Epithelial cell of esophagus (primary cell): ENCODE measurements at regions not wholly inside any gene's neighbourhood (a gene's known extent, or its start where the extent isn't known, plus 50 kb on each side); places are given as distances from the start of the nearest gene placed in this dataset.

Experiments
- DNase-seq: peaks from one replicate; pipeline ENCODE4 v3.0.0; 2010; ENCODE audit warnings: low read depth
- H3K4me3 ChIP-seq: 2 replicates; pipeline ENCODE4 v1.5.1; 2011; ENCODE audit warnings: mild to moderate bottlenecking, low read length, control low read depth
- TF ChIP-seq, protein P1 (sequence below): IDR thresholded peaks from 2 replicates; pipeline ENCODE4 v1.5.1; 2011; ENCODE audit warnings: low read depth, mild to moderate bottlenecking, low read length, control low read depth, inconsistent platforms; ENCODE audit not compliant: insufficient read depth; ENCODE audit errors: missing control alignments

DNA sequence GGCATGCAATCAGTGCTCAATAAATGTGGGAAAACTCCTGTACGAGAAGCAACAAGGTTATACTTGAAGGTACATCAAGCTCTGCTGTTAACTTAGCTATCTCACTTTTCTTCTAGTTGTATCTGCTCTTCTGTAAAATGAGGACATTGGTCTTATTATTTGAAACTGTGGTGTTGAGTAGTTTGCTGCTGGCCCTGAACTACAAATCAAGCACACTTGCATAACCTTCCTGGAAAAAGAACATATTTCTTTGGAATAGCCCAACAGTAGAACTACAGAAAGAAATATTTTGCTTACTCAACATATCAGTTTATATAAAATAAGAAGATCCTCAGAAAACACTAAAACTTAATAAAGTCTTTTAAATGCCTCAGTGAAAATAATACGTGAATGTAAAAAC is 203.0 kb downstream of the KCTD12 start:
- TF ChIP-seq, protein P1, sequence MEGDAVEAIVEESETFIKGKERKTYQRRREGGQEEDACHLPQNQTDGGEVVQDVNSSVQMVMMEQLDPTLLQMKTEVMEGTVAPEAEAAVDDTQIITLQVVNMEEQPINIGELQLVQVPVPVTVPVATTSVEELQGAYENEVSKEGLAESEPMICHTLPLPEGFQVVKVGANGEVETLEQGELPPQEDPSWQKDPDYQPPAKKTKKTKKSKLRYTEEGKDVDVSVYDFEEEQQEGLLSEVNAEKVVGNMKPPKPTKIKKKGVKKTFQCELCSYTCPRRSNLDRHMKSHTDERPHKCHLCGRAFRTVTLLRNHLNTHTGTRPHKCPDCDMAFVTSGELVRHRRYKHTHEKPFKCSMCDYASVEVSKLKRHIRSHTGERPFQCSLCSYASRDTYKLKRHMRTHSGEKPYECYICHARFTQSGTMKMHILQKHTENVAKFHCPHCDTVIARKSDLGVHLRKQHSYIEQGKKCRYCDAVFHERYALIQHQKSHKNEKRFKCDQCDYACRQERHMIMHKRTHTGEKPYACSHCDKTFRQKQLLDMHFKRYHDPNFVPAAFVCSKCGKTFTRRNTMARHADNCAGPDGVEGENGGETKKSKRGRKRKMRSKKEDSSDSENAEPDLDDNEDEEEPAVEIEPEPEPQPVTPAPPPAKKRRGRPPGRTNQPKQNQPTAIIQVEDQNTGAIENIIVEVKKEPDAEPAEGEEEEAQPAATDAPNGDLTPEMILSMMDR, result no peak
- no peak for DNase-seq
- H3K4me3 ChIP-seq, result no peak overlapping the region

DNA sequence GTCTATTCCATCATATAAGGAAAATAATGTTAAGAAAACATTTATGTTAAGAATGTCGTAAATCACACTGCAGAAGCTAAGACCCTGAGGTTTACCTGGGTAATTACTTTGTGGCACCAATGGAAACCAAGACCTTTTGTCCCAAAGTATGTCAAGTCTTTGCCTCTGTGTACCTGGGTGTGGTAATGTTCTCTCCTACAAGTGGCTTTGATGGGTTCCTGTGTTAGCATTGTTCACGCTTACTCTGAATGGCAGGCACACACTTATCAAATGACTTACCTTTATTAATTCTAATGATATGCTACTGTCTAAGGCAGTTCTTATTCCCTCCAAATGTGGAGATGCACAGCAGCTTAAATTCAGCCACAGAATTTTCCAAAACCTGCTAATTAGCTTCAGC is 206.1 kb downstream of the KCTD12 start:
- TF ChIP-seq, protein P1, result no peak
- no peak overlapping the region for H3K4me3 ChIP-seq
- DNase-seq, result no peak

DNA sequence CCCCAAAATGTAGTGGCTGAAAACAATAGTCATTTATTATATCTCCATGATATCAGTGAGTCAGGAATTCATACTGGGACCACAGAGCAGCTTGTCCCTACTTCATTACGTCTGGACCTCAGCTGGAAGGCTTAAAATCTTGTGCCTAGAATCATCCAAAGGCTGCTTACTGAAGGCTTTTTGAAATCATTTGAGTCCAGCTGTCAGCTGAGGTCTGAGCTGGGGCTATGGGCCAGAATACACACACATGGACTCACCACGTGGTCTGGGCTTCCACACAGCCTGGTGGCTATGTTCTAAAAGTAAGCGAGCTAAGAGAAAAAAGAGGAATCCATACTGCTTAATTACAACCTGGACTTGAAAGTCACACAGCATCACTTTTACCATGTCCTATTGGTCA is 209.2 kb downstream of the KCTD12 start:
- no peak for DNase-seq
- TF ChIP-seq, protein P1, result no peak
- no peak overlapping the region for H3K4me3 ChIP-seq

DNA sequence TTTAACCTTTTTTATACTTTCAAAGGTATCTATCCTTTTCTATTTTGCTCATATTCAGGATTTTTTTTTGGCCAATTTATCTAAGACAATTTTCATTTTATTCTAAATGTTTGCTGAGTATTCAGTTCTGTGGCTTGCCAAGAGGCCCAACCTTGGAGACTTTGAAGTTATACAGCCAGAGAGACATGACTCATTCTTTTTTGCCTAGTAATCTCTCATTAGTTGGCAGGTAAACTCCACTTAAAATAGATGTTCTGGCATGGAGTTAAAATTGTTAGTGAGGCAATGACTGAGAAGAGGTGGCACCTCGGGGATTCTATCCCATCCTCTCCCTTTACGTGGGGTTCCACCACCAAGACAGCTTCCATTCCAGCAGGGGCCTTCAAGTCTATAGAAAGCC is 213.8 kb downstream of the KCTD12 start:
- no peak overlapping the region for H3K4me3 ChIP-seq
- peak; percentile 77 for DNase-seq
- TF ChIP-seq, protein P1, result no peak

GRCh38 chr13:76668716-76669115 is 217.5 kb downstream of the KCTD12 start:
- TF ChIP-seq, protein P1, result no peak
- H3K4me3 ChIP-seq, result no peak overlapping the region
- DNase-seq, result no peak

DNA sequence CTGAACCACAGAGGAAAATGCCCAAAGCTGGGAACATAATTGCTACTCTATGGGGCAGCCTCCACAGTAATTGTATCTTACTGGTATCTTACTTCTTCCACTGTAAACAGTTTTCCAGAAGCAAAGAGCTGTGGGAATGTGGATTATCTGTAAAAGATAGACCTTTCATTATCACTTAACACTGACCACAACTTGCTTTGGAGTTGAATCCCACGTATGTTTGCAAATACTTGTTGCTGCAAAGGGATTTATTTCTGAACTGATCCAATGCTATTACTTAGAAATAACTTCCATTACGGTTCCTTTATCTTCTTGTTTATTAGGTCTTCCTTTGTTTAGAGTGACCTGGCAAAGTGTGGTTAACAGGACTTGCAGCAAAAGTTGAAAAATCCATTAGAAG is 218.1 kb downstream of the KCTD12 start:
- no peak for DNase-seq
- TF ChIP-seq, protein P1, result no peak
- H3K4me3 ChIP-seq, result no peak overlapping the region

DNA sequence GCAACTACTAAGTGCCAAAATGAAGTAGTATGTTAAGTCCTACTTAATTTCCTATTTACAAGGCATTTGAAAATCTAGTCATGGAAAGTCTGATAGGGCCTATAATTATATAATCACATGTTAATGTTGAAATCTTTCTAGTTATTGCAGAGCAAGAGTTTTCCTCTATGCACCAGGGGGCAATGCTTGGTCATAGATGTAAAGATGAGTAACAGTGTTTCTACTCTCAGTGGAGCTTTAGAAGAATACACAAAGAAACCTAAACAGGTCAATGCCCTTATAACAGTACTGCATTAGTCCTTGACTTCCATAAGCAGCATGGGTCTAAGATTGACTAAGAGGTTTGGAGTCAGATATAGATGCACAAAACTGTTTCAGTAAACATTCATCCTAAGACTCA is 218.7 kb downstream of the KCTD12 start:
- peak; percentile 57 for DNase-seq
- no peak overlapping the region for H3K4me3 ChIP-seq
- TF ChIP-seq, protein P1, result peak; percentile 28
